ENCODE measurements at regions not wholly inside any gene's neighbourhood (a gene's known extent, or its start where the extent isn't known, plus 50 kb on each side); places are given as distances from the start of the nearest gene placed in this dataset.

- Mint-ChIP-seq H3K36me3 (ENCODE audit: low read depth) (no peaks in the 10 kb centered on the region), H3K4me1 (ENCODE audit: low read depth) (no peaks in the 10 kb centered on the region), H3K27ac (no peak overlapping the region), H3K27me3 (peaks cover 14% of the 10 kb centered on the region), H3K9me3 (no peaks in the 10 kb centered on the region), H3K4me3 (no peak overlapping the region)
- ChIA-PET CTCF (interaction anchor here (1.5 kb wide), 1 partner anchor 21 kb away, joined by 4 read pairs; no protein-coding TSS in a partner anchor), POLR2A (no interaction called here)
- TF ChIP-seq CTCF (IDR thresholded peaks at IDR 0.05), result no peak
- intact Hi-C loops (cut with micrococcal nuclease), result no loop called here
- ATAC-seq (no peak), DNase-seq (no peak)
Measured at GRCh38 chr15:94098921-94099573, 132.3 kb upstream of the MCTP2 start.

- ChIA-PET POLR2A (no interaction called here), CTCF (no interaction called here)
- DNase-seq (no peak), ATAC-seq (no peak)
- no peaks in the 10 kb centered on the region for H3K36me3 Mint-ChIP-seq (ENCODE audit: low read depth)
- no peaks in the 10 kb centered on the region for H3K9me3 Mint-ChIP-seq
- no peak for TF ChIP-seq CTCF (IDR thresholded peaks at IDR 0.05)
- H3K4me1 Mint-ChIP-seq (ENCODE audit: low read depth), result no peaks in the 10 kb centered on the region
- H3K27me3 Mint-ChIP-seq, result peaks cover 5% of the 10 kb centered on the region
- H3K4me3 Mint-ChIP-seq, result no peak overlapping the region
- intact Hi-C loops (cut with micrococcal nuclease), result no loop called here
- no peak overlapping the region for H3K27ac Mint-ChIP-seq
Measured at GRCh38 chr15:94097552-94097951, 133.8 kb upstream of the MCTP2 start.

- H3K36me3 Mint-ChIP-seq (ENCODE audit: low read depth), result no peaks in the 10 kb centered on the region
- TF ChIP-seq CTCF (IDR thresholded peaks at IDR 0.05), result no peak
- no peaks in the 10 kb centered on the region for H3K4me1 Mint-ChIP-seq (ENCODE audit: low read depth)
- no peak for ATAC-seq
- no peak overlapping the region for H3K27ac Mint-ChIP-seq
- DNase-seq, result no peak
- H3K27me3 Mint-ChIP-seq, result peaks cover 3% of the 10 kb centered on the region
- intact Hi-C loops (cut with micrococcal nuclease), result no loop called here
- no peak overlapping the region for H3K4me3 Mint-ChIP-seq
- H3K9me3 Mint-ChIP-seq, result no peaks in the 10 kb centered on the region
- ChIA-PET POLR2A (no interaction called here), CTCF (interaction anchor here (0.6 kb wide), 1 partner anchor 35 kb away, joined by 3 read pairs; no protein-coding TSS in a partner anchor)
Measured at GRCh38 chr15:94094310-94094709, 137.1 kb upstream of the MCTP2 start.

- ChIA-PET CTCF (no interaction called here), POLR2A (interaction anchor here (0.6 kb wide), 1 partner anchor 211 kb away, joined by 3 read pairs; no protein-coding TSS in a partner anchor)
- Mint-ChIP-seq H3K27me3 (peaks cover 1% of the 10 kb centered on the region), H3K4me3 (no peak overlapping the region), H3K27ac (no peak overlapping the region), H3K4me1 (ENCODE audit: low read depth) (no peaks in the 10 kb centered on the region), H3K36me3 (ENCODE audit: low read depth) (no peaks in the 10 kb centered on the region), H3K9me3 (no peaks in the 10 kb centered on the region)
- intact Hi-C loops (cut with micrococcal nuclease), result no loop called here
- DNase-seq, result no peak
- no peak for ATAC-seq
- TF ChIP-seq CTCF (IDR thresholded peaks at IDR 0.05), result no peak
Measured at GRCh38 chr15:94086341-94086740, 145.0 kb upstream of the MCTP2 start.

- Mint-ChIP-seq H3K9me3 (no peaks in the 10 kb centered on the region), H3K27me3 (peaks cover 1% of the 10 kb centered on the region), H3K4me1 (ENCODE audit: low read depth) (no peaks in the 10 kb centered on the region), H3K27ac (no peak overlapping the region), H3K36me3 (ENCODE audit: low read depth) (no peaks in the 10 kb centered on the region), H3K4me3 (no peak overlapping the region)
- CTCF ChIA-PET, result interaction anchor here (0.8 to 1.2 kb wide), 2 partner anchors 37 to 81 kb away, joined by 3 to 4 read pairs; no protein-coding TSS in a partner anchor
- no peak for TF ChIP-seq CTCF (IDR thresholded peaks at IDR 0.05)
- intact Hi-C loops (cut with micrococcal nuclease), result no loop called here
- DNase-seq (no peak), ATAC-seq (no peak)
- POLR2A ChIA-PET, result interaction anchor here (1.2 kb wide), 1 partner anchor 9 kb away, joined by 4 read pairs; no protein-coding TSS in a partner anchor
Measured at GRCh38 chr15:94083467-94084052, 147.8 kb upstream of the MCTP2 start.
